Vagina (tissue), 2 donors: ENCODE measurements at regions not wholly inside any gene's neighbourhood (a gene's known extent, or its start where the extent isn't known, plus 50 kb on each side); places are given as distances from the start of the nearest gene placed in this dataset.

Experiments used
- DNase-seq, 2 donors: peaks; one replicate each; pipeline ENCODE4 v3.0.0-alpha.2; 2017; ENCODE audit errors: extremely low spot score in 2 of 2
- H3K27ac ChIP-seq: fragments of 200-600 bp; sonication (generic); one replicate; pipeline ENCODE4 v1.5.1; 2019
- H3K27me3 ChIP-seq: fragments of 200-600 bp; sonication (generic); one replicate; pipeline ENCODE4 v1.5.1; 2019
- H3K36me3 ChIP-seq, 2 donors: fragments of 200-600 bp; sonication (generic); one replicate each; pipeline ENCODE4 v1.5.1; 2017 to 2019
- H3K4me1 ChIP-seq: fragments of 200-600 bp; sonication (generic); one replicate; pipeline ENCODE4 v1.5.1; 2019
- H3K4me3 ChIP-seq, 2 donors: fragments of 200-600 bp; sonication (generic); 1 replicate in 1 of 2; 2 replicates in 1 of 2; pipeline ENCODE4 v1.5.1; 2016 to 2019
- H3K9me3 ChIP-seq: fragments of 200-600 bp; sonication (generic); one replicate; pipeline ENCODE4 v1.5.1; 2019
- CTCF ChIP-seq, 3 experiments: fragments of 450-650 bp in 2 of 3; fragments of 200-600 bp in 1 of 3; sonication (generic) in 1 of 3; IDR thresholded peaks; one replicate each; pipeline ENCODE4 v1.5.1; 2017 to 2019; ENCODE audit warnings: antibody characterized with exemption in 3 of 3, mild to moderate bottlenecking in 2 of 3, moderate library complexity in 2 of 3
- POLR2A ChIP-seq, 2 donors: fragments of 450-650 bp; IDR thresholded peaks; one replicate each; pipeline ENCODE4 v1.6.1; 2017; ENCODE audit warnings: antibody characterized with exemption in 2 of 2, mild to moderate bottlenecking in 2 of 2, moderate library complexity in 2 of 2
- POLR2AphosphoS5 ChIP-seq, 2 donors: sonication (generic); formaldehyde crosslinking; IDR thresholded peaks; one replicate each; pipeline ENCODE4 v1.9.0; 2017; ENCODE audit warnings: antibody characterized with exemption in 2 of 2, mild to moderate bottlenecking in 2 of 2, low read depth in 1 of 2; ENCODE audit not compliant: insufficient read depth in 1 of 2
- intact Hi-C: fragments of 100-400 bp; cut with DNase I; formaldehyde crosslinking; loops from one replicate; pipeline ENCODE4 v1.15.1; 2023

DNA sequence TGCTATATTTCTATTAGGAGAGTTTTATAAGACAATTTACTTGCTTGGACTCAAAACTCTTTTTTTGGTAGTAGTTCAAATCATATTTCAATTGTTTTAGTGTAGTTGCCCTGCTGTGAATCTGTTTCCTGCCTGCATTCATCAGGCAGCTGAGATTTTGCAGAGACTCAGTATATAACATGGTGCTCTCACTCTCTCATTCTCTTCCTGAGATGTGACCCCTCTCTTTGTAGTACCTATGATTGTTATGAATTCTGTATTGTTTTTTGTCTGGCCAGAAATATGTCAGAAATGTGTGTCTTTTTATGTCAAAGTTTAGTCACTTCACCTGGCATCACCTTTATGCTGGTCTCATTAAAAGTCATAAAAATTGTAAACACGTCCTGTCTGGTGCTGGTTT lies 374.0 kb downstream of the RAPGEF2 start:
- DNase-seq: no peak
- Histone ChIP-seq H3K4me3 (no peak overlapping the region), H3K9me3 (no peaks in the 10 kb centered on the region), H3K27me3 (no peaks in the 10 kb centered on the region), H3K27ac (no peak overlapping the region), H3K4me1 (no peaks in the 10 kb centered on the region), H3K36me3 (no peaks in the 10 kb centered on the region)
- TF ChIP-seq POLR2AphosphoS5 (IDR thresholded peaks at IDR 0.05; ENCODE audit: insufficient read depth in 1 of 2, low read depth in 1 of 2) (no peak), CTCF (IDR thresholded peaks at IDR 0.05) (no peak), POLR2A (IDR thresholded peaks at IDR 0.05) (no peak)
- intact Hi-C loops: no loop called here

DNA sequence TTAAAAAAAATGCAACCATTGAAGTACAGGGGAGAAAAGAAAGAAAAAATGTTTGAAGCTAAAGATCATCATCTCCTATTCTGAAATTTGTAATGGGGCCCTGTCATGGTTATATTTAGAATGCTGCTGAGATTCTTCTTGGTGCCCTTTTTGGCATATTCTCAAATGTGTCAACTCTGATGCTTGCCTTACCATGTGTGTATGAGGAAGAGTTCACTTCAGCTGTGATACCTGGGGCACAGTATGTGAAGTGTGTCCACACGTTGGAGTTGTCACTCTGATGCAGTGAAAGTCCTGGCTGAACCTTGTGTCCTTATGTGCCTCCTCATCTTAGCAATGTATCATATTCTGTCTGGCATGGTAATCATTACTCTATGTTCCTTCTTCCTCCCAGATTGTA lies 377.9 kb downstream of the RAPGEF2 start:
- H3K27me3 ChIP-seq: no peaks in the 10 kb centered on the region
- intact Hi-C loops: no loop called here
- DNase-seq: no peak
- H3K9me3 ChIP-seq: no peaks in the 10 kb centered on the region
- H3K4me1 ChIP-seq: no peaks in the 10 kb centered on the region
- H3K4me3 ChIP-seq: no peak overlapping the region
- TF ChIP-seq POLR2AphosphoS5 (IDR thresholded peaks at IDR 0.05; ENCODE audit: insufficient read depth in 1 of 2, low read depth in 1 of 2) (no peak), CTCF (IDR thresholded peaks at IDR 0.05) (no peak), POLR2A (IDR thresholded peaks at IDR 0.05) (no peak)
- no peak overlapping the region for H3K27ac ChIP-seq
- no peaks in the 10 kb centered on the region for H3K36me3 ChIP-seq

- Histone ChIP-seq H3K36me3 (no peaks in the 10 kb centered on the region), H3K4me1 (no peaks in the 10 kb centered on the region), H3K27ac (no peak overlapping the region), H3K4me3 (no peak overlapping the region), H3K9me3 (no peaks in the 10 kb centered on the region), H3K27me3 (no peaks in the 10 kb centered on the region)
- DNase-seq: no peak
- TF ChIP-seq POLR2A (IDR thresholded peaks at IDR 0.05) (no peak), CTCF (IDR thresholded peaks at IDR 0.05) (no peak), POLR2AphosphoS5 (IDR thresholded peaks at IDR 0.05; ENCODE audit: insufficient read depth in 1 of 2, low read depth in 1 of 2) (no peak)
- intact Hi-C loops: no loop called here
Measured at GRCh38 chr4:159481936-159482335, 379.1 kb downstream of the RAPGEF2 start.

DNA sequence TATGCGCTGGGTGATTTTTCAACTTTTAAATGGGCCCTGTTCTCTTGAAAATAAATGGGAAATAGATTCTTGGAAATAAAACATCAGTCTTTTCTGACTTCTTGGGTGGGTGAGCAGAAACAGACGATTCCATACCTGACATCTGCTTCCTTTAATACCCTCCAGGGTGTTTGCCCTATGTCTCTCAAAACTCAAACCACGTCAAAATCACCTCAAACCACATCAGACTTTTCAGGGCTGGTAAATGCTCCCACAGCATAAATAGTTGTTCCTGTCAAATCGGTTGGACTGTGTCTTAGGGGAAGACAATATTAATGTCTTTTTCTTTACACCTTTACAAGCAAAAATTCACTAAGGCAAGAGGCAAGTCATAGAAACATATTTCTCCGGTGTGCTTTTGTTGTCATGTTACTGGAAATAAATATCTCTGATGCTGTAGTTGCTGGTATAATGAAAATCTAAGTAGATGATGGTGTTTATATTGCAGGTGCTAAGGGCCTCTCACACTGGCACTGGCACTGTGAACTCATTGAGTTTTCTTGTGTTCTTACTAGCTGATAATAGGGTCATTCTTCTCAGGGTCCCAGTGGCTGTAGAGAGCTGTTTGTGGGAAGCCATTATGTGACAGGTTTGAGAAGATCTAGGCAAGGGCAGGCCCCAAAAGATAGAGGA lies 380.4 kb downstream of the RAPGEF2 start:
- Histone ChIP-seq H3K9me3 (no peaks in the 10 kb centered on the region), H3K4me3 (no peak overlapping the region), H3K27me3 (no peaks in the 10 kb centered on the region), H3K4me1 (no peaks in the 10 kb centered on the region), H3K36me3 (no peaks in the 10 kb centered on the region), H3K27ac (no peak overlapping the region)
- no peak for TF ChIP-seq POLR2AphosphoS5 (IDR thresholded peaks at IDR 0.05; ENCODE audit: insufficient read depth in 1 of 2, low read depth in 1 of 2)
- TF ChIP-seq POLR2A (IDR thresholded peaks at IDR 0.05): no peak
- no peak for TF ChIP-seq CTCF (IDR thresholded peaks at IDR 0.05)
- no peak for DNase-seq
- intact Hi-C loops: no loop called here
